Aorta (tissue), 5 donors: ENCODE measurements at regions not wholly inside any gene's neighbourhood (a gene's known extent, or its start where the extent isn't known, plus 50 kb on each side); places are given as distances from the start of the nearest gene placed in this dataset.
"Not testable (repeated sequence)": the region's sequence is repeated elsewhere in the genome, so short reads cannot be mapped to it uniquely, and the experiment has no call there.

Experiments
- ATAC-seq: fragments of 200-7000 bp; cut with Tn5 transposase; one replicate; pipeline ENCODE4 v1.9.1; 2022; ENCODE audit warnings: moderate library complexity; ENCODE audit not compliant: low FRiP score
- DNase-seq, 2 donors: peaks; one replicate each; pipeline ENCODE4 v3.0.0-alpha.2; 2020
- H3K27ac ChIP-seq, 2 donors: one replicate each; pipeline ENCODE4 v1.5.1; 2013; ENCODE audit warnings: low read length in 2 of 2, mild to moderate bottlenecking in 2 of 2, moderate library complexity in 2 of 2, control low read depth in 1 of 2, inconsistent platforms in 1 of 2, low read depth in 1 of 2
- H3K27me3 ChIP-seq, 2 donors: one replicate each; pipeline ENCODE4 v1.6.1; 2013; ENCODE audit warnings: control low read depth in 1 of 2, low read length in 1 of 2, mild to moderate bottlenecking in 1 of 2, moderate library complexity in 1 of 2; ENCODE audit not compliant: insufficient read depth in 2 of 2, control insufficient read depth in 1 of 2
- H3K36me3 ChIP-seq, 2 donors: one replicate each; pipeline ENCODE4 v1.6.1; 2013; ENCODE audit warnings: control low read depth in 1 of 2, low read length in 1 of 2, mild to moderate bottlenecking in 1 of 2; ENCODE audit not compliant: insufficient read depth in 2 of 2, control insufficient read depth in 1 of 2
- H3K4me1 ChIP-seq, 2 donors: one replicate each; pipeline ENCODE4 v1.6.1; 2013; ENCODE audit warnings: low read length in 2 of 2, control low read depth in 1 of 2, mild to moderate bottlenecking in 1 of 2, moderate library complexity in 1 of 2; ENCODE audit not compliant: insufficient read depth in 2 of 2, control insufficient read depth in 1 of 2
- H3K4me3 ChIP-seq, 2 donors: one replicate each; pipeline ENCODE4 v1.5.1; 2013; ENCODE audit warnings: low read length in 2 of 2, control low read depth in 1 of 2, mild to moderate bottlenecking in 1 of 2
- H3K9me3 ChIP-seq: one replicate; pipeline ENCODE4 v1.6.1; 2013; ENCODE audit warnings: mild to moderate bottlenecking, low read length; ENCODE audit not compliant: control insufficient read depth
- WGBS, 2 donors: extraction: QIAGEN DNeasy Blood & Tissue Kit; methylation state at CpG; one replicate each; pipeline ENCODE4 v1.1.7; 2013; 5-methylcytosine and 5-hydroxymethylcytosine counted together
- intact Hi-C, 2 donors: fragments of 100-400 bp; cut with DNase I; formaldehyde crosslinking; loops; one replicate each; pipeline versions ENCODE4 v1.14.2 to v1.15.0; 2022
- donor health status: healthy with polysubstance abuse.
- donor health status: Bipolar disorder and iron deficiency.
- donor health status: DM: no; HTN: no; CAD: no.
- donor health status: DM: no; HTN: no; CAD: no.
- donor health status: DM: yes; HTN: yes; CAD: no.

GRCh38 chr6:106779552-106779951, 150.2 kb downstream of the QRSL1 start:
- DNase-seq, H3K27me3 ChIP-seq, intact Hi-C loops, ATAC-seq, H3K4me1 ChIP-seq, H3K27ac ChIP-seq, H3K9me3 ChIP-seq, H3K36me3 ChIP-seq, H3K4me3 ChIP-seq: not testable (repeated sequence)

GRCh38 chr6:106778943-106779342, 149.6 kb downstream of the QRSL1 start:
- Histone ChIP-seq H3K36me3 (no peaks in the 10 kb centered on the region), H3K27me3 (no peaks in the 10 kb centered on the region), H3K9me3 (no peaks in the 10 kb centered on the region), H3K27ac (no peak overlapping the region), H3K4me1 (no peaks in the 10 kb centered on the region), H3K4me3 (no peak overlapping the region)
- WGBS, 2 donors, result 93 to 97% methylated on average over 2 of the region's 2 CpGs
- intact Hi-C loops, result no loop called here
- DNase-seq (no peak), ATAC-seq (no peak)

DNA sequence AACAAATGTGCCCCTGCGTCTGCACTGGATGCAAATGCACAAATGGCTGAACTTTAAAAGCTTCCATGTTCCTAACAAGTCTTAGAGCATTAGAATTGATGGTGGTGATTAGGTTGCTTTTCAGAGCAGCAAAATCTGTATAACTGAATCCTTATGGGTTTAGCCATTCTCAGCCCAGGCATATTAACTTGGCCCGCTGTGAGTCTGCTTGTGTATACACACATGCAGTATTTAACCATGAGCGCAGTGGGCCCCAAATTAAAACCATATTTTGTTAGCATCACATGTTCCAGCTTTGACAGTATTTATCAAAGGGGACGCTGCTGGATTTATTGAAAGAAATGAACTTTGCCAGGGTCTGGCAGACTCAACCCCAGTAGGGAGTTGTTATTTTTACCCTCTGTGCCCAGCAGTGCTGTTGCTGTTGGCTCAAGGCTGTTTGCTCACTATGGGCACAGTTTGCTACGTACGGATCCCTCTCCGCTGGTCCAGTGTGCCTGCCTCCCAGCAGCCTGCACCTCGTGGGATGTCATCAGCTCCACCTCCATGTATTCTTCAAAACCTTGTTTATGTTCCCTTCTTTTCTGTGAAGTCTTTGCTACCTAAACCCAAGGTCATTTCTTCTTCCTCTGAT, 144.7 kb downstream of the QRSL1 start:
- no peaks in the 10 kb centered on the region for H3K27me3 ChIP-seq
- H3K36me3 ChIP-seq, result no peaks in the 10 kb centered on the region
- H3K4me1 ChIP-seq, result peaks cover 0 to 2% of the 10 kb centered on the region in 2 donors
- DNase-seq, result no peak
- no peaks in the 10 kb centered on the region for H3K9me3 ChIP-seq
- no peak overlapping the region for H3K27ac ChIP-seq
- no peak overlapping the region for H3K4me3 ChIP-seq
- intact Hi-C loops, result no loop called here
- peak; percentile 69 for ATAC-seq
- 7 to 8% methylated on average over 8 of the region's 8 CpGs for WGBS, 2 donors

DNA sequence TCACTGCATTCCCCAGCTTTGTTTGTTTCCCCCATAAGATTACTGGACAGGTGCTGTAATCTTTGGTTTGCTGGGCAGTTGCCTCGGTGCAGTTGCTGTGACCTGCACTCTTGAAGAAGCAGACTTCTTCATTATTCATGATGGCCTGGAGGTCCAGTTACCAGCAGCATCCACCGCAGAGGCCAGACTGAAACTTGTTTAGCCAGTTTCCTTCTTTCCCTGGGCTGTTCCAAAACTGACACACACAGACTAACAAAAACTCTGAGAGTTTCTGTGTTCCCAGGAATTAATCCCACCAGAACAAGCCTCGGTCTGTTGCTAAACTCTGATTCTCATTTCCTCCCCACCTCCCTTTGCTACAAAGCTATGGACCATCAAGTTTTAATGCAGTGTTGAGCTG, 144.1 kb downstream of the QRSL1 start:
- no peak overlapping the region for H3K4me3 ChIP-seq
- ATAC-seq, result no peak
- 13 to 23% methylated on average over 3 of the region's 3 CpGs for WGBS, 2 donors
- DNase-seq, result no peak
- H3K36me3 ChIP-seq, result no peaks in the 10 kb centered on the region
- peaks cover 0 to 2% of the 10 kb centered on the region in 2 donors for H3K4me1 ChIP-seq
- no peaks in the 10 kb centered on the region for H3K9me3 ChIP-seq
- intact Hi-C loops, result no loop called here
- H3K27ac ChIP-seq, result no peak overlapping the region
- no peaks in the 10 kb centered on the region for H3K27me3 ChIP-seq

DNA sequence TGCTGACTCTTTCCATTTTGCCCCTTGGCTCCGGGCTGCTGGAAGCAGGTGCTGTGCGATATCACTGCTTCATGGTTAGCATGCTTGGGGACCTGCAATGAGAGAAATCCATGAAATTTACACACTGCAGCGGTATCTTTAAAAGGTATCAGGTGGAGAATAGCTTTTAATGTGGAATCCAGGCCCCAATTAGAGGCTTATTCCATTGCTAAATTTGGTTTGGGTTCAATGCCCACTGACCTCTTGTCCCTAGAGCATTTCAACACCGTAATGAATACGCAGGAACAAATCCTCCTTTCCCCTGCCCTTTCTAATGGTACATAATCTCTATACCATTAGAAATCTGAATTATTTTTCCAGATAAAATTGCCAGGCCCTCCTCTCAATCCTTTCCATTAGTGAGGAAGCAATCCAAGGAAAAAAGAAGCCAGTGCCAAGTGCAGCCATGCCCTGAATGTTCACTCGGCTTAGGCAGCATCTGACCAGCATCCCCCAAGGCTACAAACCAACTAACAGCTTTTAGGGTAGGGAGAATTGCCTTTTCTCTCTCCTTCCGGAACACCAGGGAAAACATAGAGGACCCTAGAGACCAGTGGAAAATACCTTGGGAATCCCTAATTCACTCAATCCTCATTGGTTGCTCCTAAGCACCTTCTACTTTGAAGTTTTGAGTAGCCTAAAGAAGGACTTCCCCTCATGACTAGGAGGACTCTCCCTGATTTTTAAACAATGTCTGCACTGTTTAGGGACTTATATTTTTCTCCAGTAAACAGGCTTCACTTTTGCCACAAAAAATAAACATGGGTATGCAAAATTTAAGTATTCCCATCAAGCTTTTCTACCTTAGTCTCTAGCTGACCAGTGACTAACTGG, 143.1 kb downstream of the QRSL1 start:
- Histone ChIP-seq H3K4me1 (peaks cover 0 to 2% of the 10 kb centered on the region in 2 donors), H3K36me3 (no peaks in the 10 kb centered on the region), H3K9me3 (no peaks in the 10 kb centered on the region), H3K27ac (no peak overlapping the region), H3K4me3 (no peak overlapping the region), H3K27me3 (no peaks in the 10 kb centered on the region)
- intact Hi-C loops, result no loop called here
- WGBS, 2 donors, result 64 to 69% methylated on average over 7 of the region's 7 CpGs
- DNase-seq, result no peak
- no peak for ATAC-seq

GRCh38 chr6:106771822-106772221, 142.4 kb downstream of the QRSL1 start:
- Histone ChIP-seq H3K4me1 (peaks cover 0 to 2% of the 10 kb centered on the region in 2 donors), H3K27ac (no peak overlapping the region), H3K36me3 (no peaks in the 10 kb centered on the region), H3K4me3 (no peak overlapping the region), H3K9me3 (no peaks in the 10 kb centered on the region), H3K27me3 (no peaks in the 10 kb centered on the region)
- no peak for DNase-seq
- no peak for ATAC-seq
- intact Hi-C loops, result no loop called here
- 81 to 96% methylated on average over 4 of the region's 4 CpGs for WGBS, 2 donors

GRCh38 chr6:106770663-106771062, 141.3 kb downstream of the QRSL1 start:
- intact Hi-C loops, result no loop called here
- Histone ChIP-seq H3K4me1 (peaks cover 0 to 2% of the 10 kb centered on the region in 2 donors), H3K4me3 (no peak overlapping the region), H3K36me3 (no peaks in the 10 kb centered on the region), H3K27me3 (no peaks in the 10 kb centered on the region), H3K27ac (no peak overlapping the region), H3K9me3 (no peaks in the 10 kb centered on the region)
- ATAC-seq (no peak), DNase-seq (no peak)
- WGBS, 2 donors, result 86 to 89% methylated on average over 1 of the region's 1 CpG

- Histone ChIP-seq H3K27ac (no peak overlapping the region), H3K4me3 (no peak overlapping the region), H3K9me3 (no peaks in the 10 kb centered on the region), H3K27me3 (no peaks in the 10 kb centered on the region), H3K4me1 (peaks cover 0 to 2% of the 10 kb centered on the region in 2 donors), H3K36me3 (no peaks in the 10 kb centered on the region)
- intact Hi-C loops, result no loop called here
- no peak for DNase-seq
- no peak for ATAC-seq
- 80 to 84% methylated on average over 1 of the region's 1 CpG for WGBS, 2 donors
Measured at GRCh38 chr6:106770081-106770480, 140.7 kb downstream of the QRSL1 start.

- 82 to 85% methylated on average over 1 of the region's 1 CpG for WGBS, 2 donors
- Histone ChIP-seq H3K4me1 (no peaks in the 10 kb centered on the region), H3K36me3 (no peaks in the 10 kb centered on the region), H3K9me3 (no peaks in the 10 kb centered on the region), H3K4me3 (no peak overlapping the region), H3K27ac (no peak overlapping the region), H3K27me3 (no peaks in the 10 kb centered on the region)
- ATAC-seq (no peak), DNase-seq (no peak)
- intact Hi-C loops, result no loop called here
Measured at GRCh38 chr6:106767271-106767670, 137.9 kb downstream of the QRSL1 start.
